GM21528 (cell line): ENCODE measurements at regions not wholly inside any gene's neighbourhood (a gene's known extent, or its start where the extent isn't known, plus 50 kb on each side); places are given as distances from the start of the nearest gene placed in this dataset.
"Not testable (repeated sequence)": the region's sequence is repeated elsewhere in the genome, so short reads cannot be mapped to it uniquely, and the experiment has no call there.

Experiments used
- ATAC-seq: cut with Tn5 transposase; IDR thresholded peaks from one replicate; pipeline ENCODE4 v1.9.1; 2021; ENCODE audit warnings: mild to moderate bottlenecking, moderate library complexity; ENCODE audit not compliant: unreplicated experiment, low FRiP score

DNA sequence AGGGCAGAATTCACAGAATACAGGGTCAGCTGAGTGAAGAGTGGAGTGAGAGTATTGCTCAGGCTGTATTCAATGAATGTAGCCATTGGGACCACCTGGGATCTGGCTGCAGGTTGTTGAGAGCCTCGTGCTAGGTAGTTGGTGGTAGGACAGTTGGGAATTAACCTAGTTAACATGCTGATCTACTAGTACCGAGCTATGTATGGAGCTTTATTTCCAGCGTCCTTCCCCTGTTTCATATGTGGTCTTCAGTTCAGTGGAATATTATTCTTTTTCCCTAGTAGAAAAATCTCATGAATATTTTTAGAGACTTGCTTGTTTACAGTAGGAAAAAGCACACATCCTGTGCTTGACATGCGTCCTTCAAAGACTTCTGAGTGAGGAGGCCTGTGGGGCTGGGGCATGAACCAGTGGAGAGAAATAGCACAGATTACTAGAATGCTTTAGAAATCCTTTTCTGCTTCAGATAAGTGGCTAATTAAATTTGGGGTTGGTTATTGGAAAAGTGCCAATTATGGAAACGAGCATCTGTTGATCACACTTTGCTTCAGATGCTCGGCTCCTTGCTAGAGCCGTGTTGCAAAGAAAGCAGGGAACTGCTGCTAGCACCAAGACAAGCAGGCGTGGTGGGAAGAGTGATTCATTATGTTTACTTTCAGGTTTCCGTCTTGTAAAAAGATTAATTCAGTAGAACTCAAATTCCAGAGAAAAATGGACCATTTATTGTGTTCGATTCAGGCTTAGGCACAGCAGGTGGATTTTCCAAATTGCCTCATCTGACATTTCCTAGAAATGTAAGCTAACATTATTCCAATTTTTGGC is 53.6 kb downstream of the ARF6 start:
- no peak for ATAC-seq

DNA sequence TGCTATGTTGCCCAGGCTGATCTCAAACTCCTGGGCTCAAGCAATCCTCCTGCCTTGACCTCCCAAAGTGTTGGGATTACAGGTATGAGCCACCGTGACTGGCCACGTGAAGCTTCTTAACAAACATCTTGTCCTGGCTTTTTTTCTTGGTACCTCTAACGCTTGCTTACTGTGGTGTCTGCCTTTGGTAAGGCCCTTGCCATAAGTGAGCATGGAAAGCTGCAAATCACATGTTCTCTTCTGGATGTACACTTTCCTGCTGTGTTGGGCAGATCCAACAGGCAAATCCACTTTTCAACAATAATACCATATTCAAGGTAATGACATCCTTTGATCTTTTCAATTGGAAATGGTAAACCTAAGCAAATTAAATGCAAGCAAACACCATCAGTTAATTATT is 54.6 kb downstream of the ARF6 start:
- no peak for ATAC-seq

DNA sequence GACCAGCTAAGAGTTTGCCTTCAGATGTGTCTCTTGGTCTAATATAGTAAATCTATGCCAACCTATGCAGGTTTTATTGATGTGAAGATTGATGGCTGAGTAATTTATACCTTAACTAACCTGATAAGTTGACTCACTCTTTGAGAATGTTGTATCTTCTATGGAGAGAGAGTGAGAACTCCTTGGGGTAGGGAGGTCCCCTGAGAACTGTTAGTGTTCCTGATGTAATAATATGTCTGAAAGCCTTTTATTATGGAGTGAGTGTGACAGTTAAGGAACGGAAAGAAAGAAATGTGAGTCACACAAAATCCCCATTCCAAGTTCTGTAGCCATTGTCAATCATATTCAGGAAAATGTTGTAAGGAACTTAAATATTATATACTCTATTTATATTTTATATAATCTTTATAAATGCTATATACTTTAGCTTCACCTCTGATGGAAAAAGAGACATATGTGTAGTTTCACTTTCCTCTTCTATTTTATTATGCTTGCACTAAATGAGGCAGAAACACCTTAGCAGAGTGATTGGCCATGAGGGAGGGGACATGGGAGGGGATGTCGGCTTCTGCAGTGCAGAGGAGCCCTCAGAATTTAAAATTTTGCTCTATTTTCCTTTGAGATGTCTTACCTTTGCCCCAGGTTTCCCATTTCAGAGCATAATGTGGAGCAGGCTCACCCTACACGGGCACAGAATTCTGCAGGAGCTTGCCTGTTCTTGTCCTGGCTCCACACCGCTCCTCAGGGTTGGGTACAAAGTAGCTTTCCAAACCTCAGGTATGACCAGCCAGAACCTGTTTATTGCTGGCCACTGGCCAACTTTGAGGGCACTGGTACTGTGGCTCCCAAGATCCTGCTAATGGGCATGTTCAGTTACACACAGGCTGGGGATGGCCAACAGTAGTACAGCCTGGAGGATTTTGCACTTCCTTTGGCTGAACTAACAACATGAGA is 57.7 kb downstream of the ARF6 start:
- no peak for ATAC-seq

DNA sequence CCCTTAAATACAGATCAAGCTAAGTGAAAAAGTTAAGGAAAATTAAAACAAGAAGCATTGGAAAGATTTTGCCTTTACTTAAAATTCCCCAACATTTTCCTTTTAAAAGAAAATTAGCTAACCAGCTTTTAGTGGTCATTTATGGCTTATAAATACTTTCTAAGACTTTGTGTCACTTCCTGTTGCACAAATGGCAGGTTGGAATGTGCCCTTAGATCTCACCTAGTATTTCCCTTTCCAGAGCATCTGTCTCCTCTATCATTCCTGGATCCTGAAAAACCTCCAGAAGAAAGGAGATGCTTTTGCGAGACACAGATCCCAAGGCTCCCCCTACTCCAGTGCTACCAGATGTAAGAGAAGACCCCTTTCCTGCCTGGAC is 58.3 kb downstream of the ARF6 start:
- ATAC-seq, result no peak

DNA sequence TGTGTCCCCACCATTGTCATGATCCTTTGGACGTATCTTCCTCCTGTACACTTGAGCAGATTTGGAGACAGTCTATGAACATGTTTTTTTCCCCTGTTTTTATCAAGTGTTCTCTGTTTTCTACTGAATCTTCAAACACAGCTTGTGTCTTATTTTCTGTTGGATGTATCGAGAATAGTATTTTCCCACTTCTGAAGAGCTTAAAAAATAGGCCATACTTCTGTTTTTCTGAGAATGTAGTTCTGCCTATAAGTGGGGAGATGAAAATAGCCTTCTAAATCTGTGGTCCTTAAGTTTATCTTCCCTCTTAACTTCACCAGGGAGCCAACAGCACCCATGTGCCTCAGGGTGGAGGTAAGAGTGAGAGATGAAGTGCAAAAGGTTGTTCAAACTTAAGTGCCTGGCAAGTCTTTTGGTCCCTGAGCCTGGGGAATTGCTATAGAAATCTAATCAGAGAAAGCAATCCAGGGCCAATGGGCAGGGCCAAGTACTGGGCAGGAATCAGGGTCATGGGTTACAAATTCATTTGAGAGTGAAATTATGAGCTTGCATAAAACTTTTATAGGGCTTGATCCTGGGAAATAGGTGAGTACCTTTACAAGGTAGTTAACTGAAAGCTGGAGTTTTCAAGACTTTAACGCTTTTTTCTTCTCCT is 58.9 kb downstream of the ARF6 start:
- no peak for ATAC-seq

DNA sequence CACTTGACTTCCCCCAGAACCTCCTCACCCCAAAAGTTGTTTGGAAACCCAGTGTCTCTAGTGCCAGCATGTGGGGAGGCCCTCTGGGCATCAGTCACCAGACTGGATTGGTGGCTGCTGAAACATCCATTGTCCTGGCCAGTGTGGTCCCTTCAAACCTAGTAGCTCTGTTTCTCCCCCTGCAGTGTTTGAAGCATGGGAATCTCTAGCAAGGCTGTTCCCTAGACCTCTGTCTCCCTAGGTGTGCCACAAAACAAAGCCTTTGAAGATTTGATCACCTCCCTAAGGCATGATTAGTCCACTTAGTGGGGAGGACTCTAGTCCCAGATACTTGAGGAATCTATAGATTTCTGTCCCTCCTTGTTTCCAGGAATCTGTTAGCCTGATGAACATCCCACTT is 60.3 kb downstream of the ARF6 start:
- no peak for ATAC-seq

DNA sequence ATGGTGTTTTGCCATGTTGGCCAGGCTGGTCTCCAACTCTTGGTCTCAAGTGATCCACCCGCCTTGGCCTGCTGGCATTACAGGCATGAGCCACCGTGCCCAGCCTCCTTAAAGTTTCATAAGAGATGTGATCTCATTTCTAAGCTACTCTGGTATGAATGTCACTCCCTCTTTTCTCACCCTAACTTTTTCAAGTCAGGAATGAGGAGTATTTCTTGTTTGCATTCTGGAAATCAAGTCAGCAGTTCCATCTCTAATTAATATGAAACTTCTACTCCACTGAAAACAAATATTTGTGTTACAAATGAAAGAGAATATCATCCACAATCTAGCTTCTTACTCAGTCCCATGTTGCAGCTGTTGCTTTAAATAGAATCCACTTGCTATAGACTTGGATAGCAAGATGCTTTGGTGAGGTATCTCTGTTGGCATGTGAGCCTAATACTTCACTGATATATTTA is 61.3 kb downstream of the ARF6 start:
- ATAC-seq, result no peak

DNA sequence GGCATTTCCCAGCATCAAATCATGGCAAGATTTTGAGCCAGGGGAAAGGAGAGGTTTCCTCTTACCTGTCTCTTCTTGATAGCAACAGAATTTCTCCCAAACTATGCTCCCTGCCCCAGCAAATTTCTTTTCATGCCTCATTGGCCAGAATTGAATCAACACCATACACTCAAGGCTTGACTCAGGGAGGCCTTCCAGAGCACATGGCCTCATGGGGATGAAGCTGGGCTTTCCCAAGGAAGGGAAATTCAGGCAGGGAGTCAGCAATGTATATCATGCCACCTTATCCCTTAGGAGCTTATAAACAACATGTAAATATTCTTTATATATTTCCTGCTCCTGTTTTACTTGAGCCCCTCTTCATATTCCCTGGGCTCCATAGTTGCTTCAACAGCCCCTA is 62.1 kb downstream of the ARF6 start:
- ATAC-seq, result no peak

DNA sequence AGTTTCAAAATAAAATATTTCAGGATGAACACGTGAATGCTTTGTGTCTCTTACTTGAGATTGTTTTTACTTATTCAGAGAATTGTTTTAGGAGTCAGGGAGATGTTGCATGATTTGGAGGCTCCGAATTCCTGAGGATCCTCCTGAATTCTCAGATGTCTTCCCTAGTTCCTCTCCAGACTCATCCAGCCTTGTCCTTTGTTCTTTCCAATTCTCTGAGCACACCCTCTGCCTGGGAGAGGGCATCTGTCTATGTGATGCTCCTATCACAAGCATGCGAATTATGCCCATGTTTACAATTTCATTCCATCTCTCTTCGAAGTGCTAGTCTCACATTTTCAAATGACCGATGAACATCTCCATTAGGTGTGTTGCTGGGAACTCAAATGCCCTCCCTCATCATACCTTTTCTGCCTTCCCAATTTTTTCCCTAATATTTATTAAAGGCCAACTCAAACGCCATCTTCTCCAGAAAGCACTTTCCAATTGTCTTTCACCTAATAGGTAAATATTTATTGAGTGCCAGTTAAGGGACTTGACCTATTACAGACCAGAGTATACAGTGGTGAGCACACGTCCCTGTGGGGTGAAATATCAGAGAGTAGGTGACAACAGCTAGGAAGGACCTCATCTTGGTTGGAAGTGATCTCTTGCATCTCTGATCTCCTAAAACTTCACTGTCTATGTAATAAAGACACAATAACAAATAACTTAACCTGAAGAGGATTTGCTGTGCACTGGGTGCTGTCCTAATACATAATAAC is 64.4 kb downstream of the ARF6 start:
- ATAC-seq, result no peak

DNA sequence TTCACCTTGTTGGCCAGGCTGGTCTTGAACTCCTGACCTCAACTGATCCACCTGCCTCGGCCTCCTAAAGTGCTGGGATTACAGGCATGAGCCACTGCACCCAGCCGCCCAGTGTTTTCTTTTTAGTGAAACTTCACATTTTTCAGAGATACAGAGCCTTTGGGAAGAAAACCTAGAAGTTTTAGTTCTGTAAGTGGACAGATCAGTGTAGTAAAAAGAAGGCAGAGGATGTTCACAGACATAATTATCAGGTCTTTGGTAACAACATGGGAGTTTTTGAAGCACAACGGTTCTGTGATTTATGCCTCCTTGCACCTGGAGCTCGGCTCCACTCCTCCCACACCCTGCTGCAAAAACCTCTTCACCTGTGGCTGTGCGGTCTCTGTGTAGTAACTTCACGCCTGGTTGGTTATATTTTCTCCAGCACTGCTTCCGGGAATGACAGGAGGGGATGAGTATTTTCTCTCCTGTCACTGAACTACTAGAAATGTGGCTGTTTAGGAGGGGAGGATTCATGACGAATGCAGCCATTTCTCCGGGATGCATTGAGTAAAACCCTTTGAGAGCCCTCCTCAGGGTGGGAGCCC is 67.0 kb downstream of the ARF6 start:
- no peak for ATAC-seq

DNA sequence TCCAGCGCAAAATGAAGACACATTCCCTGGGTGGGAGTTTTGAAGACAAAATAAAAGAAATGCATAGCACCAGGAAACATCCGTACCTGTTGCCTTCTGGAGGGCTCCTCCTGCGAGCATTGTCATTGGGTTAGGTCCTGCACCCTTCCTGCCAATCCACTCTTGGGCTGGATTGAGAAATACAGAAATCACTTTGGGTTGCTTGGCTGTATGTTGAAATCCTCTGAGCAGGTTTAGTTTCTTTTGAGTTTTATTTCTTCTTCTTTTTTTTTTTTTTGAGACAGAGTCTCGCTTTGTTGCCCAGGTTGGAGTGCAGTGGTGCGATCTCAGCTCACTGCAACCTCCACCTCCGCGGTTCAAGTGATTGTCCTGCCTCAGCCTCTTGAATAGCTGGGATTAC is 67.6 kb downstream of the ARF6 start:
- no peak for ATAC-seq

DNA sequence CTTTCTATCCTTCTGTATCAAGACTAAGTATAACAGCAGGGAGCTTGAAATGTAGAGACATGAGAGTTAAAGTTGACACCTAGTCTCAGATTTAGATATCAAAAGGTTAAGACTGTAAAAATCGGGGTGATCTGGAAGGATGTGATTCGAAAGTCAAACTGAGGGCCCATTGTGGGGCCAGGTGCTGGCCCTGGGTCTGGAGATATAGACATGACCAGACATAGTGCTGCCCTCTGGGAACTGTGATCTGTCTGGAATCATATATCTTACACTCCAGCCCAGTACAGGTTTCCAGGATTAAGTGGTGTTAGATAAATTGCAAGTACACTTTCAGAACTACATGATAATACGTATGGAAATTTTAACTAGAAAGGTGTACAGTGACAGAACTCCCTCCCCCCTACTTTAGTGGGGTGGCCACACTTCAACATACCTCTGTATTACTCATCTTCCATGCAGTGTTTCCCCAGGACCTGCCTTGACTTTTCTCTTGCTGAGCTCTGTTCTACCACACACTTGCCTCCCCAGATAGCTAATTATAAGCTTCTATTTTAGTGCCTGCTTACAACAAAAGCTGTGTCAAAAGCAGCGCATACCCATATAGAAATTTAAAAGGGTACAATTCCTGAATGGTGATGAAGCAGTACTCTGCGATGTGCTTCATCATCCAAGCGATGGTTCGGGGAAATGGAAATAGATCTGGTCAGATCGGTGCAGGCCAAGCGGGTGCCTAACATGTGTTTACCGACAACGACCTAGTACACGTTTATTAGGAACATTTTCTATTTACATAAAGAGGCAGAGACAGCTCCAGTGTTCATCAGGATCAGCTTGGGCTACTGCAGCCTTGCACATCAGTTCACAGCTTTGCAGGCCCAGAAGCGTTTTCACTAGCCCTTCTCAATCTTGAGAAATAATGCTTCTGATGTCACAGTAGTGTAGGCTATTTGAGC is 68.7 kb downstream of the ARF6 start:
- no peak for ATAC-seq

DNA sequence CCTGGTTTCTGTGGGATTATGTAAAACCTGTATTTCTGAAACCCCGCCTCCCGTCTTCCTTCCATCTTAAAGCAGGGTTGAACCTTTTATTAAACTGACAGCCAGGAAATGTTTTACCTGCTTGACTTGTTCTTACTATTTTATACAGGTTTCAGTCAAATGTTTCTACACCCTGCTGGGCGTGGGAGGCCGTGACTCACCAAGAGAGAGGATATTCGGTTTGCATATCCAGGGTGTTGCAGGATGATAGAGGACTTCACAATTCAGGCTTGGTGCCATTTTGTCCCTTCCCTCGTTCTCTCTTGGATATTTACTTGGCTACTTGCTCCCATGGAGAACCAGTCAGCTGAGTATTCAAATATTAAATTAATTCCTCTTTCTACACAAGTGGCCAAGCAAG is 69.7 kb downstream of the ARF6 start:
- peak; percentile 52 for ATAC-seq

DNA sequence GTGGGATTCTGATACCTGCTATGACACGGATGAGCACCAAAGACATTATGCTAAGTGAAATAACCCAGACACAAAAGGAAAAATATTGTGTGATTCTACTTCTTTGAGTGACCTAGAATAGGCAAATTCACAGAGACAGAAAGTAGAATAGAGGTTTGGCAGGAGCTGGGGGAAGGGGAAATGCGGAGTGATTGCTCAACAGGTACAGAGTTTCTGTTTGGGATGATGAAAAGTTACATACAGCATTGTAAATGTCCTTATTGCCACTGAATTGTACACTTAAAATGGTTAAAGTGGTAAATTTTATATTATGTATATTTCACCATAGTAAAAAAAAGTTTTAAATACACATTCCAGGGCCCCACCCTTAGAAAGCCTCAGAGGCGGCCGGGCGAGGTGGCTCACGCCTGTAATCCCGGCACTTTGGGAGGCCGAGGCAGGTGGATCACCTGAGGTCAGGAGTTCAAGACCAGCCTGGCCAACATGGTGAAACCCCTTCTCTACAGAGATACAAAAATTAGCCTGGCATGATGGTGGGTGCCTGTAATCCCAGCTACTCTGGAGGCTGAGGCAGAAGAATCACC is 72.3 kb downstream of the ARF6 start:
- ATAC-seq, result not testable (repeated sequence)

DNA sequence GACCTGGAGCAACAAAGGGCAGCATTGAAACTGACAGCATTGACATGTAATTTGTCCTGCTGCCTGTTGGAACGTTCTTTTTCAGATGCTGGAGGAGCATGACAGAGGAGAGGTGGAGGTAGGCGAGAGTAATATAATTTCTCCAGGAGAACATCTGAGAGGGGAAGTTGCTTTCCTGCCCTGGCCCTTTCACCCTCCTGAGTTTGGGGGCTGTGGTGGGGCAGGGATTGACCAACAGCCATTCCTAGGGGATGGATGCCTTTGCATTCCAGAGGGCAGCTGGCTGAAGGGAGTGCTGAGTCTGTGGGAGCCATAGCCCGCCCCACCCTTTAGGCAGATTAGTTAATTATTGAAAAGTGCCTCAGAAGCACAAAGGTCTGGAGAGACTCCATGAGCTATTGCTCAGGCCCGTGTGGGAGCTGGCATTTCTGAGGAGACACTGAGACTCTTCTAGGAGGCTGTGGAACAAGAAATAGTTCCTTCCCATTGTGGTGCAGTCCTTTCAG is 73.5 kb downstream of the ARF6 start:
- no peak for ATAC-seq

DNA sequence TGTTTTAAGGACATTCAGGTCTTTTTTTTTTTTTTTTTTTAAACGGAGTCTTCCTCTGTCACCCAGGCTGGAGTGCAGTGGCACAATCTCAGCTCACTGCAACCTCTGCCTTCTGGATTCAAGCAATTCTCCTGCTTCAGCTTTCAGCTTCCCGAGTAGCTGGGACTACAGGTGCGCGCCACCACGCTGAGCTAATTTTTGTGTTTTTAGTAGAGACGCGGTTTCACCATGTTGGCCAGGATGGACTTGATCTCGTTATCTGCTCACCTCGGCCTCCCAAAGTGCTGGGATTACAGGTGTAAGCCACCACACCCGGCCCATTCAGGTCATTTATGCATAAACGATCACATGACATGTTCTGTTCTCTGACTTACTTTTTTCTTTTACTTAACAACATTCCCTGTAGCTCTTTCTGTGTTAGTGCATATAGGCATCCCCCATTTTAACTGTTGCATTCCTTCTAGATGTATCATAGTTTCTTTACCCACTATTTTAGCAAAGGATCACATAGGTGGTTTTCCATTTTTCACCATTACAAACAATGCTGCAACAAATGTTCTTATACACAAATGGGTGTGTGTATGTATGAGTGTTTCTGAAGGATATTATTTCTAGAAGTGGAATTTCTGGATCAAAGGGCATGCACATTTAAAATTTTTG is 74.2 kb downstream of the ARF6 start:
- no peak for ATAC-seq

DNA sequence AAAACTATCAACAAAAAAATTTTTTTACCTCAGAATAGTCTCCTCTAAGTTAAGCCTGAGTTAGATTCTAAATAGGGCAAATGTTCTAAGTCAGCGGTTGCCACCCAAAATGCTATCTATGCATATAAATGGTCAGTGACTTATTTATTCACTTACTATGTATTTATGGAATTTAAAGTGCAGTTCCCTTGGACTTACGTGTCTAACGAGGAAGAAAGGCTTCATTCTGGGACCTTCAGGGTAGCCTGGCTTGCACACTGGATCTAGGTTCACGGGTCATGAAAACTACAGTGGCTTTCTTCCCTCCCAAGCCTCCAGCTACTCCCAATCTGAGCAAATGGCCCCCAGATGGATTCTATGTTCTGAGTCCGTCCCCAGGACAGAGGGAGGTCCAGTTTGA is 77.1 kb downstream of the ARF6 start:
- no peak for ATAC-seq
